Subcutaneous abdominal adipose tissue (tissue), 5 donors: ENCODE measurements at regions not wholly inside any gene's neighbourhood (a gene's known extent, or its start where the extent isn't known, plus 50 kb on each side); places are given as distances from the start of the nearest gene placed in this dataset.

Experiments
- H3K27ac ChIP-seq: one replicate; pipeline ENCODE4 v1.7.0; 2013; ENCODE audit warnings: low read depth, mild to moderate bottlenecking, inconsistent platforms, low read length, moderate library complexity
- H3K27me3 ChIP-seq, 5 donors: one replicate each; pipeline ENCODE4 v1.7.0; 2013; ENCODE audit warnings: low read length in 5 of 5, inconsistent platforms in 1 of 5; ENCODE audit not compliant: control insufficient read depth in 5 of 5, insufficient read depth in 4 of 5
- H3K36me3 ChIP-seq, 5 donors: one replicate each; pipeline ENCODE4 v1.7.0; 2013; ENCODE audit warnings: low read length in 5 of 5; ENCODE audit not compliant: control insufficient read depth in 5 of 5, insufficient read depth in 5 of 5
- H3K4me1 ChIP-seq, 5 donors: one replicate each; pipeline ENCODE4 v1.7.0; 2013; ENCODE audit warnings: low read length in 5 of 5, mild to moderate bottlenecking in 3 of 5, moderate library complexity in 1 of 5; ENCODE audit not compliant: control insufficient read depth in 5 of 5, insufficient read depth in 5 of 5
- H3K4me3 ChIP-seq, 5 donors: one replicate each; pipeline ENCODE4 v1.7.0; 2013; ENCODE audit warnings: low read length in 5 of 5, low read depth in 1 of 5
- H3K9ac ChIP-seq, 5 donors: one replicate each; pipeline ENCODE4 v1.7.0; 2013; ENCODE audit warnings: low read length in 5 of 5, mild to moderate bottlenecking in 4 of 5, moderate library complexity in 3 of 5
- H3K9me3 ChIP-seq, 5 donors: one replicate each; pipeline ENCODE4 v1.7.0; 2013; ENCODE audit warnings: low read length in 5 of 5; ENCODE audit not compliant: control insufficient read depth in 5 of 5
- donor health status: healthy.
- donor health status: healthy.
- donor health status: healthy.
- donor health status: healthy.
- donor health status: healthy.

DNA sequence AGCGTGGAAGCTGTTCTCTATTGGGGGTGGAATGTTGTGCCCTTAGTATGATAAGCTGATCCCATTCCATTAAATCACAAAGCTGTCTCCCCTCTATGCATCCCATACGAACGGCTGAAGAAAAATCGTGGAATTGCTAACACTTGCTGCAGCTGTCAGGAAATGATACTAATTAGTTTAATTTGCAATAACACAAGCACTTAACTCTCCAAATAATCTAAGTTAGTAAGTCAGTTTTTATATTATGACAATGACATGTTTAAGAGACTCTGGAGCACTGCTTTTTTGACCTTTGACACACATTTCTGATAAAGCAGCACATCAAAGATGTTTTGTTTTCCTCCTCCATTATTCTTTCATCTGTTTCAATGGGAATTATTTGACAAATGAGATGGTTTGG, 123.7 kb upstream of the SATB2 start:
- H3K9me3 ChIP-seq: no peaks in the 10 kb centered on the region
- no peaks in the 10 kb centered on the region for H3K27me3 ChIP-seq
- no peaks in the 10 kb centered on the region for H3K36me3 ChIP-seq
- H3K27ac ChIP-seq: no peak overlapping the region
- peak overlapping the region; percentile 30 to 75 (median 43) for H3K4me3 ChIP-seq
- H3K4me1 ChIP-seq: peaks cover 0 to 8% (median 4%) of the 10 kb centered on the region in 5 donors
- H3K9ac ChIP-seq: peak overlapping the region in 1 of 5 donors; percentile 64

DNA sequence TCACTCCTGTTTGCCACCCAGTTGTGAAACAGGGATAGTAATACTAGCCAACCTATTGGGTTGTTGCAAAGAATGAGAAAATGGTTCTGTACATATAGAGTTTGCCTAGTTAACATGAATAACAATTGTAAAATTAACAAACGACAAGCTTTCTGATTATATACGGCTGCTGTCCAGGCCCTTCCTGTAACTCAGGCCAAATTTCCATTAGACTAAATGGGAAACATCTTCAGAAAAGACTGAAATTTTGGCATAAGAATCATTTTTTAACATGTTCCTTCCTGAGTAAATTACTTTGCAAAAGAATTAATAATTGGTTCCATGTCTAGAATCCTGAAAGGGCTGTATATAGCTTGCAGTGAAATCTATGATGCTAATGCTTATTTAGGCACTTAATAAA, 117.7 kb upstream of the SATB2 start:
- Histone ChIP-seq H3K4me1 (no peaks in the 10 kb centered on the region), H3K9ac (no peak overlapping the region), H3K9me3 (no peaks in the 10 kb centered on the region), H3K27ac (no peak overlapping the region), H3K36me3 (no peaks in the 10 kb centered on the region), H3K4me3 (no peak overlapping the region), H3K27me3 (no peaks in the 10 kb centered on the region)

DNA sequence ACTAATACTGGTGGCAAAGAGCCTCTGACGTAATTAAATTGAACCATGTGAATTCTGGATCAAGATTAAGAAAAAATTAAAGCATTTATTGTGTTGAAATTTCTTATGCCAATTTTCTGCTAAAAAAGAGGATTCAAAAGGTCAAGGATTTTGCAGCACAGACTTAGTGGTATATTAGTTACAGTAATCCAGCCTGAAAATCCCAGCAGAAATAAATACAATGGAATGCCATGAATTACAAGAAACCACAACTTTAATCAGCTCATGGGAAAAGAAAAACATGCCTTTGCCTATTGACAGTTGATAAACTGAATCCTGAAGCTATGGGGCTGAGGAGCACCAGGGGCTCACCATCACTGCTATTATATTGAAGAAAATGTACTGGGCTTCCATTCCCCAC, 114.8 kb upstream of the SATB2 start:
- Histone ChIP-seq H3K27me3 (no peaks in the 10 kb centered on the region), H3K9me3 (no peaks in the 10 kb centered on the region), H3K4me3 (no peak overlapping the region), H3K27ac (no peak overlapping the region), H3K36me3 (no peaks in the 10 kb centered on the region), H3K4me1 (no peaks in the 10 kb centered on the region), H3K9ac (no peak overlapping the region)

DNA sequence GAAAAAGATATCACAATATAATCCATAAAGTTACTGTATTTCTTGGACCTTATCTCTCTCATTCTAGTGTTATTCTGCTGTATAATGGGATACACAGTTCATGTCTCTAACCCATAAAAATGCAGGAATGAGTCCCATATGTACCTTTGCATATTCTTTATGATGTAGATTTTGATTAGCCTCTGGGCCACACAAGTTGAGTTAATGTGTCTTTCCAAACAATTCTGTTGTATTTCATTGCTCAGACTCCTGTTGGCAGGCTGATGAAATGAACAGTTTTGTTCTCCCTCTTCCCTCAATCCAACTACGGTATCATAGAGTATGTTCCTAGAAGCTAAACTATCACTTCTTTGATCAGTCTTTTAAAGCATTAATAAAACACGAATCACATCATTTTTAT, 113.2 kb upstream of the SATB2 start:
- no peaks in the 10 kb centered on the region for H3K27me3 ChIP-seq
- H3K27ac ChIP-seq: no peak overlapping the region
- no peak overlapping the region for H3K9ac ChIP-seq
- H3K4me3 ChIP-seq: no peak overlapping the region
- H3K4me1 ChIP-seq: no peaks in the 10 kb centered on the region
- no peaks in the 10 kb centered on the region for H3K36me3 ChIP-seq
- no peaks in the 10 kb centered on the region for H3K9me3 ChIP-seq

DNA sequence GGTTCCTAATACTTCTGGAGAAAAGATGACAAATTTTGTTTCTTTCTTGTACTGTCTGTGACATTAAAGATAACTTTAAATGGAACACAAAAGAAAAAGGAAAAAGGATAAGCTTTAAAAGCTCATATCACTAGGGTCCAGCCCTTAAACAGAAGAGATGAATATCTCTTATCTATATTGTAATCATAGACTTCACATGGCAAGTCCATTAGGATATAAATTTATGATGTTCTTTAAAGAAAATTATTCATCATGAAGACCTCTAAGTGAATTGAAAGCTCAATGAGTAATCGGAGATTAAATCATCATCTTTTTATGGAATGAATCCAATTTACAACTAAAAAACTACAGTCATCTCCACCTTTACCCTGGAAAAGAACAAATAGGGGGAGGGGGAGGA, 111.6 kb upstream of the SATB2 start:
- Histone ChIP-seq H3K9me3 (no peaks in the 10 kb centered on the region), H3K27me3 (no peaks in the 10 kb centered on the region), H3K4me1 (no peaks in the 10 kb centered on the region), H3K9ac (no peak overlapping the region), H3K36me3 (no peaks in the 10 kb centered on the region), H3K27ac (no peak overlapping the region), H3K4me3 (no peak overlapping the region)

DNA sequence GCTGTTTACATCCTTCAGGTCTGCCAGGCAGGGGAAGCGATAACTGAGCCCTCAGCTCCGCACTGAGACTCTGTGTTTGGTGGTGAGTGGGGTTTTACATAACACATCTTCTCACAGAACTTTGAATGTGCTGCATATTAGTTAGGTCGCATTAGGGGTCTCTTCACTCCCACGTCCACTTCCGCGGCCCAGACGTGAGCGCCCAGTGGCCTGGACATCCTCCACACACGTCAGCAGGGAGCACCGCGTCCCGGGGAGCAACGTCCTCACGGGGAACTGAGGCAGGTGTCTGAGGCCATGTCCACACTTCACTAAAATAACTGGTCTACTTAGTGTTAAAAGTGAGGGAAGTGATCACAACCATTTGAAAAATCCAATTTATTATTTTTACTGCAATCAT, 100.4 kb upstream of the SATB2 start:
- Histone ChIP-seq H3K27me3 (peaks cover 0 to 3% (median 0%) of the 10 kb centered on the region in 5 donors), H3K4me1 (no peaks in the 10 kb centered on the region), H3K4me3 (no peak overlapping the region), H3K27ac (no peak overlapping the region), H3K36me3 (no peaks in the 10 kb centered on the region), H3K9ac (no peak overlapping the region), H3K9me3 (no peaks in the 10 kb centered on the region)

DNA sequence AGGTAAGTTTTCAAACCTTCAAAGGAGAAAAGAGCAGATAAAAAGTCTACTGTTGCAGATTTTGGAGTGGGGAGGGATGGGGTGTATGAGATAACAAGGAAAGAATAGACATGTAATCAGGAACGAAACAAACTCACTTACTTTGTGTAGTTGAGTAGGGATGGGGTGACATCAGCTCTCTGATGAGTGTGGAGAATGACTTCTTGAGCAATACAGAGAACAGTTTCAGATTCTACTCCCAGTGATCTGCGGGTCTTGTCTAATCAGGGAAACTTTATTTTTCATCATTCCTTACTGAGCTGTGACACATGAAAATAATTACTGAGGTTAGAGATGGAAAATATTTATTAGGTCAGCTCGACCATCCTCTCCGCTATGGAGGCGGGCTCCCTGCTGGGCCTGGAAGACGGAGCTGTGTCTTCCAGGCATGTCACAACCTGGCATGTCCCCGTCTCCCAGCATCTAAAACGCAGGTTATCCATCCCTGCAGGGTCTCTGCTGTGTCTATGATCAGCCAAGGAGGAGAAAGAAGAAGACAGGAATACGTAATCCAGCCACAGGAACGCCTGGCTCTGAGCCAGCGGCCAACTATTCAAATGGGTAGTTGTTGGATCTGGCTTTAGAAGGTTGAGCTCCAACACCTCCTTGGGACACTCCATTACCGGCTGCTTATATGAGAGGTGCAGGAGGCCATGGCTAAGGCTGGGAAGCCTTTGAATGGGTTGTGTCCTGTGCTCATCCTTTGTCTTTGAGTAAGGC, 99.0 kb upstream of the SATB2 start:
- H3K27ac ChIP-seq: no peak overlapping the region
- H3K9me3 ChIP-seq: no peaks in the 10 kb centered on the region
- no peak overlapping the region for H3K9ac ChIP-seq
- H3K4me3 ChIP-seq: no peak overlapping the region
- no peaks in the 10 kb centered on the region for H3K36me3 ChIP-seq
- no peaks in the 10 kb centered on the region for H3K4me1 ChIP-seq
- H3K27me3 ChIP-seq: peaks cover 0 to 3% (median 0%) of the 10 kb centered on the region in 5 donors

DNA sequence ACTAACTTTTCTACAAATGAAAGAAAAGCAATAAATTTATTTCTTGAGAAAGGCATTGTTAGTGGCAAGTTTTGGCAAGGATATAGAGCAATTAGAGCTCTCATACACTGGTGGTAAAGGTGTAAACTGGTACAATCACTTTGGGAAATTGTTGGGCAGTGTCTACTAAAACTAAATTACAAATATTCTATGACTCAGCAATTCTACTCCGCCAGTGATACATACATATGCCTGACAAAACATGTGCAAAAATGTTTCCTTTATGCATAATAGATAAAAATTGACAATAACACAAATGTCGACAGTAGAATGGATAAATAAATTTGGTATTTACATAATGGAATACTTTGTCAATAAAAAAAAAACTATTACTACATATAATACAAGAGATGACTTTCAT, 96.3 kb upstream of the SATB2 start:
- Histone ChIP-seq H3K36me3 (no peaks in the 10 kb centered on the region), H3K9me3 (no peaks in the 10 kb centered on the region), H3K27ac (no peak overlapping the region), H3K4me3 (no peak overlapping the region), H3K9ac (no peak overlapping the region), H3K4me1 (no peaks in the 10 kb centered on the region), H3K27me3 (peaks cover 0 to 3% (median 0%) of the 10 kb centered on the region in 5 donors)

DNA sequence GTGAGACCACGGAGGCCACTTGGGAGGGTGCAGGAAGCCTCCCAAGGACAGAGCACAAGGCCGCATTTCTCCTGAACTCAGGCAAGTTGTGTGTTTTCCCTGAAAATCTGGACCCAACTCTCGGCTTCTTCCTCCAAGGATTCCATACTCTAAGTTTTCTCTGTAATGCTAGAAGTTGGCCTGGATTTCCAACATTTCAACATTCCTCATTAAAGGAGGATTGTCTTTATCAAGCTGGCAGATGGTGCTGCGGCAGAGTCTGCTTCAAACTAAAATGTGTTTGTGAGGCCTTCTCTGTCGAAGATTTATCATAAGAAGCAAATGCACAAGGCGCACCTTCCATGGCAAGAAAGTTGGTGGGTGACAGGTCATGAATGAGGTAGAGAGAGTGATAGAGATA, 94.4 kb upstream of the SATB2 start:
- no peaks in the 10 kb centered on the region for H3K36me3 ChIP-seq
- no peaks in the 10 kb centered on the region for H3K4me1 ChIP-seq
- no peak overlapping the region for H3K9ac ChIP-seq
- H3K9me3 ChIP-seq: no peaks in the 10 kb centered on the region
- H3K27me3 ChIP-seq: peaks cover 0 to 2% (median 0%) of the 10 kb centered on the region in 5 donors
- no peak overlapping the region for H3K4me3 ChIP-seq
- H3K27ac ChIP-seq: no peak overlapping the region

DNA sequence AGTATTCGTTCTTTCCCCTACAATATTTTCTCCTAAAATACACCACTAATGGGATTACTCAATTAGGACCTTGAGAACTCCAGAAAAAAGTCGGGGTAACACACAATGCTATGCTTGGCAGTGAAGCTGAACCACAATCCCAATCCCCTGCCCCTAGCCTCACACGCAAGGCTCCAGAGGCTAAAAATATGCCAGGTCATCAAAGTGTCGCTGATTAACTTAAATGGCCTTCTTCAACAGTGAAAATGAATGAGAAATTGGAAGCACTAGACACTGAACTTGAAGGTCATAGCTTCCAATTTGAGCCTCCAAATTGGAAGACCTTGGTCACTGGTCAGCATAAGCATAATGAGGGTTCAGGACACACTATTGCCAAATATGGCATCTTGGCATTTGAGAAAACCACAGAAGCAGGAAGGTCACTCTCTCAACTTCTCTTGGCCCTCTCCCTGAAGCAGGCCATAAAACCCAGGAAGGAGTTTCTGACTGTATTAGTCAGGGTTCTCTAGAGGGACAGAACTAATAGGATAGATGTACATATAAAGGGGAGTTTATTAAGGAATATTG, 86.0 kb upstream of the SATB2 start:
- Histone ChIP-seq H3K36me3 (no peaks in the 10 kb centered on the region), H3K4me3 (no peak overlapping the region), H3K9me3 (no peaks in the 10 kb centered on the region), H3K4me1 (no peaks in the 10 kb centered on the region), H3K27ac (no peak overlapping the region), H3K9ac (no peak overlapping the region), H3K27me3 (no peaks in the 10 kb centered on the region)
